NOMO-1 treated with DMSO at 0.1 percent for 48 hours (cell line): ENCODE measurements at regions not wholly inside any gene's neighbourhood (a gene's known extent, or its start where the extent isn't known, plus 50 kb on each side); places are given as distances from the start of the nearest gene placed in this dataset.
"Not testable (repeated sequence)": the region's sequence is repeated elsewhere in the genome, so short reads cannot be mapped to it uniquely, and the experiment has no call there.

Experiments used
- DNase-seq: peaks from one replicate; lab custom pipeline; 2025; ENCODE audit not compliant: unreplicated experiment; lab: John Stamatoyannopoulos, UW

GRCh38 chr10:46740368-46740767 lies 161.4 kb downstream of the SYT15 start:
- not testable (repeated sequence) for DNase-seq

DNA sequence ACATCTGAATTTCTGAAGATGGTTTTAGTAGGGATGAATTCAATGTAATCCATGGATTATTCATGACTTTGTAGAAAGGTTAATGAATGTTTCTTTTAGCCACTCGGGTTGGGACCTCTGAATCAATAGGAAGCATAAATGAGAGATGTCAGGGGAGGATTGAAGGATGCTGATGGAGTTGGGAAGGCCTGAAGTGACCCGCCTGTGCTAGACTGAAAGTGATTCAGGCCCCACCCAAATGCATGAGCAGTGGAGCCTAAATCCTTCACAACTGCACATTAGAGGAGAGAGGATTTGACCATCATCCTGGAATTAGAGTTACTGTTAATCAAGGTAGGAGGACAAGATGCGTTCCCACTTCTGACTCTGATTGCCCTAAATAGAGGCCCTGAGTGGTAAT lies 162.2 kb upstream of the PTPN20 start:
- not testable (repeated sequence) for DNase-seq

GRCh38 chr10:46749470-46749869 lies 161.8 kb upstream of the PTPN20 start:
- peak; percentile 59 for DNase-seq

DNA sequence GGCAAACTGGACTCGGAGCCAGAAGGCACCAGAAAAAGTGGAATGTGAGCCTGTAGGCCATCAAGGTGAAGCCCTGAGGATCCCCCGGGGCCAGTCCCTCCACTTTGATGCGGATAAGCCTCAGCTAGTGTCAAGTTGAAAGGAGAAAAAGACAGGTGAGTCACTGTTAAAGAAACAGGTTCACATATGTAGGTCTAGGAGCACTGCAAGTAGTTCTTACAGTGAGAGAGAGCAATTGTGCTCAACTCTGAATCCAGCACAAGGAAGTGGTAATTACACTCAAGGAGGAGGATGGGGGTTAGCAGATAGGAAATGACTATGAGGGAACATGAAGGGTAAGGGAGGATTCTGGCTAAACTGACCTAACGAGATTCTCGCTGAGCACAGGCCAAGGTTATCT lies 157.5 kb upstream of the PTPN20 start:
- not testable (repeated sequence) for DNase-seq

GRCh38 chr10:46761471-46761870 lies 149.8 kb upstream of the PTPN20 start:
- not testable (repeated sequence) for DNase-seq

- not testable (repeated sequence) for DNase-seq
Measured at GRCh38 chr10:46768515-46769291, 142.5 kb upstream of the PTPN20 start.

DNA sequence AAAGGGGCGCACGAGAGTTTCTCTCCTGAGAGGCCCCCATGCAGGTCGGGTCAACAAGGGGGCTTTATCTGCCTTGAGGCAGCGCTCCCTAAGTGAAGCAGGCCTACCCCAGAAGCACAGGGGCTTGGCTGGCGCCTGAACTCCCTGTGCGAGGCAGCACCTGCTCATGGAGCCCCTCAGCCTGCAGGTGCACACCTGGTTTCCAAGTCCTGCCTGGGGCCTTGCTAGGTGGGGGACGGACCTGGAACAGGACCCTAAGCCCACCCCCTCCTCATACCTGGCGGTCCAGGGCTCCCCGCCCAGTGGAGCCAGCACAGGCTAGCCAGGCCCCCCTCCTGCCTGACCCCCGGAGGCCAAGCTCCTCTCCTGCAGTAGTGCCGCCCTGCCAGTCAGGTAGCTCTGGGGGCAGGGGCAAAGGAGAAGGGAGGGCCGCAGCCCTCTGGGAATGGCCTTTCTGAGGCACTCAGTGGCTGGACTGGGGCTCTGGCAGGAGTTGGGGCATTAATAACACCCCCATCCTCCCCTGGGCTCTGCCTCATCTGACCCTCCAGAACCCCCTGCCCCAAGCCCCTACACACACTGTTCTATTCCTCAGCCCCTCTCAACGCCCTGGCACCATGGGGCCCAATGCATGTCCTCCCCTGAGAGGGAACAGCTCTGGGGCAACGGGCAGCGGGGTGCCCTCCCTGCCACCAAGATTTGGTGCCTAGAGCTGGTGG lies 137.9 kb upstream of the PTPN20 start:
- not testable (repeated sequence) for DNase-seq

- DNase-seq, result peak; percentile 60
Measured at GRCh38 chr10:46773897-46774236, 137.4 kb upstream of the PTPN20 start.

- not testable (repeated sequence) for DNase-seq
Measured at GRCh38 chr10:46774366-46774765, 136.9 kb upstream of the PTPN20 start.

DNA sequence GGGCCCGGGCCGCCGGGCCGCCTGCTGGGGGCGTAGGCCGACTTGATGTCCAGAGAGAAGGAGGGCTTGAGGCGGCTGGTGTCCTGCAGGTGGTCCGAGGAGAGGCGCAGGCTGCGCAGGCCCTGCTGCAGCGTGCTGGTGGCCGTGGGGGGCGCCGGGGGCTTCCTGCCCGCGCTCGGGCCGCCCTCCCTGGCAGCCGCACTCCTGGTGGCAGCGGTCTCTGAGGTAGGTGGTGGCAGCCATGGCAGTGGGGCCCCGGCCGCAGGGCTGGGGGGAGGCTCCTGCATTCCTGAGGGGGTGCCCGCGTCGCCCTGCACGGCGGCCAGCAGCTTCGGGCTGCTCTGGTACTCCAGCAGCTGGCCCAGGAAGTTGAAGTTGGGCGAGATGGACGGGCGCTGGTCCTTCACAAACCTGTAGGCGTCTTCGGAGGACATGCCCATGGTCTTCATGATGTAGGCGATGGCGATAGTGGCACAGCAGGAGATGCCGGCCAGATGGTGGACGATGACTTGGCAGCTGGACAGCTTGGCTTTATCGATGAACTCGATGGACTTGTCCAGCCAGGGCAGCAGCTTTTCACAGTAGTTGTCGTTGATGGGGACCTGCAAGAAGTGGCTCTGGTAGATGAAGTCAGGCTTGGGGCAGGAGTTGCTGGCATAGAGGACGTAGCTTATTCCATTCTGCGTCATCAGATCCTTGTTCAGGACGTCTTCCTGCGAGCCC lies 136.1 kb upstream of the PTPN20 start:
- DNase-seq, result not testable (repeated sequence)

DNA sequence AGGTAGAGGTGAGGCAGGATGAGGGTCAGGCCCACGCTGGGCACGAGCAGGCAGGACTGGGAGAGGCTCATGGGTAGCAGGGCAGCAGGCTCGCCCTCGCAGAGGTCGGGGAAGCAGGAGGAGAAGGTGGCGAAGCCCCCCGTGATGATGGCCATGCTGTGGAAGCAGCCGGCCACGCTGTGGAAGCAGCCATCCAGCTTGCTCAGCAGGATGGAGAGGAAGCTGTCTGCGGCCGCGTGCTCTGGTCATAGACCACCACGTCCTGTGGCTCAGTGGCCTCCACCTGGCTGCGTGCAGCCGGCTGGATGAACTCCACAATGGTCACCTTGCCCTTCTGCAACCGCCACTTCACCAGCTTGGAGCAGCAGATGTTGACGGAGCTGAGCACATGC lies 135.6 kb upstream of the PTPN20 start:
- DNase-seq, result not testable (repeated sequence)

GRCh38 chr10:46779571-46779970 lies 131.7 kb upstream of the PTPN20 start:
- DNase-seq, result peak; percentile 27

DNA sequence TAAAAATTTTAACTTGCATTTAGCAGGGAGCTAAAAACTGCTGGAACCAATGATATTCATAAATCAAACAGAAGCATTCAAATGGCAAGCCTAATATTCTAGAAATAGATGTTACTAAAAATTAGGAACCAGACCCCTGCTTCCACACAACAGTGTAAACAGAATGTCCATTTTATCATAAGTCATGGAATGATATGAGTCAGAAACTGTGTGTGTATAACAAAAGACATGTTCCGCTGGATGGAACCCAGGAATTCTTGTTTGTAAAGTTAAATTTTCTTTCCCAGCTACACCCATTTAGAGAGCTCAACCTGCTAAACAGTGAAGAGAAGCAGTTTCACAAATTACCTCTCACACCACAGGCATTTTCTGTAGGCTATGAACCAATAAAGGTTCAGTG lies 131.1 kb upstream of the PTPN20 start:
- not testable (repeated sequence) for DNase-seq

- not testable (repeated sequence) for DNase-seq
Measured at GRCh38 chr10:46781001-46781400, 130.2 kb upstream of the PTPN20 start.

GRCh38 chr10:46782001-46782874 lies 129.0 kb upstream of the PTPN20 start:
- DNase-seq, result not testable (repeated sequence)

DNA sequence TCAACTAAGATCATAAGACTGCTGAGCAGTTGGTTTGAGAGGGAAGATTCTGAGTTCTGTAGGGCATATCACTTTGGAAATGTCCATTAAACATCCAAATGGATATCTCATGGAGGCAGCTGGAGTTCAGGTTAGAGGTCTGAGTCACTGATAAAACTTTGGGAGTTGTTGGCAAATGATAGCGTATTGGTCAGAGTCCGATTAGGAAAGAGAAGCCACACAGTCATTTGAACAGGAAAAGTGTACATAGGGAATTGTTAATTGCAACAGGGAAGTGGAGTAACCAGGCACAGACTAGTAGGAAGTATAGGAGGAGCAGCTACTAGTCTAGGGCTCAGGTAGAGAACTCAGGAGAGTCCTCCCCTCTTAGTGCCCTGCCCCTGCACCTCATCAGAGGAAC lies 126.6 kb upstream of the PTPN20 start:
- DNase-seq, result not testable (repeated sequence)

DNA sequence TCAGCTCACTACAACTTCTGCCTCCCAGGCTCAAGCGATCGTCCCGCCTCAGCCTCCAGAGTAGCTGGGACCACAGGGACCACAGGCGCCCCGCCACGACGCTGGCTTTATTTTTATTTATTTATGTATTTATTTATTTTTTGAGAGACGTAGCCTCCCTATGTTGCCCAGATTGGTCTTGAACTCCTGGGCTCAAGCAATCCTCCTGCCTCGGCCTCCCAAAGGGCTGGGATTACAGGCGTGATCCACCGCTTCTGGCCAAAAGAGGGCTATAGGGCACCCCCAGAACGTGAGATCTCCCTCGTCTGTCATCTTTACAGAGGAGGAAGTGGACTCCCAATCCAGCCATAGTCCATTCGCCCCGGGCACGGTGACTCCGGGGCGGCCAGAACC lies 125.1 kb upstream of the PTPN20 start:
- not testable (repeated sequence) for DNase-seq

- peak; percentile 67 for DNase-seq
Measured at GRCh38 chr10:46786518-46787320, 124.5 kb upstream of the PTPN20 start.

DNA sequence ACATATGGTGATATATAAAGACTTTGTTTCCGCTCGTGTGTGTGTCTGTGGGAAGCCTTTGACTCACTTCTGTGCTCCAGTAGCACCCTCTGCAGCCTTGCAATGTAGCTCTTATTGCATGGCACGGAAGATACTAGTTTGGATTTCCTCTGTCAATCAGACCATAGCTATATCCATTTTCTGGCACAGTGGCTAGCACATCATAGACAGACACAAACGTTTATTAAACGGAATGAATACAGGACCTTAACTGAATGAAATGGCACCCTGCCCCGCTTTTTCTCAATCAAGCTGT lies 124.0 kb upstream of the PTPN20 start:
- peak; percentile 48 for DNase-seq
